MM.1S (cell line): ENCODE measurements at regions not wholly inside any gene's neighbourhood (a gene's known extent, or its start where the extent isn't known, plus 50 kb on each side); places are given as distances from the start of the nearest gene placed in this dataset.

Experiments
- DNase-seq: peaks from one replicate; pipeline ENCODE4 v3.0.0-alpha.2; 2015
- H2AFZ ChIP-seq: fragments of 300-600 bp; sonication (generic); 2 replicates; pipeline ENCODE4 v1.6.0; 2016; ENCODE audit warnings: antibody characterized with exemption, low read length
- H3F3A ChIP-seq: fragments of 300-600 bp; sonication (generic); 2 replicates; pipeline ENCODE4 v1.6.1; 2016; ENCODE audit warnings: mild to moderate bottlenecking, antibody characterized with exemption, low read length, moderate library complexity, mixed read lengths; ENCODE audit not compliant: insufficient read depth
- H3K27ac ChIP-seq: fragments of 300-600 bp; sonication (generic); 2 replicates; pipeline ENCODE4 v1.5.1; 2016; ENCODE audit warnings: mild to moderate bottlenecking, low read length
- H3K27me3 ChIP-seq: fragments of 300-600 bp; sonication (generic); replicated peaks from 2 replicates; pipeline ENCODE4 v1.6.0; 2016; ENCODE audit warnings: low read length; ENCODE audit not compliant: insufficient read depth
- H3K36me3 ChIP-seq: fragments of 300-600 bp; sonication (generic); replicated peaks from 2 replicates; pipeline ENCODE4 v1.6.1; 2016; ENCODE audit warnings: mild to moderate bottlenecking, low read length, mixed read lengths; ENCODE audit not compliant: insufficient read depth
- H3K4me1 ChIP-seq: fragments of 300-600 bp; sonication (generic); 2 replicates; pipeline ENCODE4 v1.6.1; 2016; ENCODE audit warnings: low read length, mixed read lengths
- H3K4me2 ChIP-seq: fragments of 300-600 bp; sonication (generic); 2 replicates; pipeline ENCODE4 v1.6.0; 2016; ENCODE audit warnings: low read depth, low read length
- H3K4me3 ChIP-seq: fragments of 300-600 bp; sonication (generic); 2 replicates; pipeline ENCODE4 v1.5.1; 2016; ENCODE audit warnings: low read length, mixed read lengths
- H3K79me2 ChIP-seq: fragments of 300-600 bp; sonication (generic); 2 replicates; pipeline ENCODE4 v1.6.1; 2016; ENCODE audit warnings: mixed run types, low read length, mixed read lengths
- H3K9ac ChIP-seq: fragments of 300-600 bp; sonication (generic); 2 replicates; pipeline ENCODE4 v1.6.1; 2016; ENCODE audit warnings: low read length, mixed read lengths
- H3K9me2 ChIP-seq: fragments of 300-600 bp; sonication (generic); replicated peaks from 2 replicates; pipeline ENCODE4 v1.6.1; 2016; ENCODE audit warnings: mild to moderate bottlenecking, low read length, mixed read lengths; ENCODE audit not compliant: insufficient read depth
- H3K9me3 ChIP-seq: fragments of 300-600 bp; sonication (generic); replicated peaks from 2 replicates; pipeline ENCODE4 v1.6.1; 2016; ENCODE audit warnings: mild to moderate bottlenecking, low read length, mixed read lengths; ENCODE audit not compliant: insufficient read depth
- H4K20me1 ChIP-seq: fragments of 300-600 bp; sonication (generic); 2 replicates; pipeline ENCODE4 v1.6.1; 2016; ENCODE audit warnings: mild to moderate bottlenecking, low read length, moderate library complexity, mixed read lengths; ENCODE audit not compliant: insufficient read depth
- EZH2 ChIP-seq: fragments of 300-600 bp; sonication (generic); optimal IDR thresholded peaks from 2 replicates; pipeline ENCODE3; 2017; ENCODE audit warnings: low read depth, mild to moderate bottlenecking, antibody characterized with exemption, low read length, mixed read lengths
- EZH2phosphoT487 ChIP-seq: fragments of 300-600 bp; sonication (generic); IDR thresholded peaks from 2 replicates; pipeline ENCODE4 v1.6.1; 2018; ENCODE audit warnings: antibody characterized with exemption, low read length
- TF ChIP-seq, protein P1 (sequence below): fragments of 300-600 bp; sonication (generic); IDR thresholded peaks from 2 replicates; pipeline ENCODE4 v1.5.1; 2016; ENCODE audit warnings: antibody characterized with exemption, low read length, mixed read lengths

GRCh38 chr7:142616842-142617241 is 132.4 kb upstream of the PRSS1 start:
- Histone ChIP-seq H2AFZ (no peak overlapping the region), H3K9ac (no peak overlapping the region), H3K27me3 (no peaks in the 10 kb centered on the region), H4K20me1 (no peaks in the 10 kb centered on the region), H3F3A (no peaks in the 10 kb centered on the region), H3K4me3 (no peak overlapping the region), H3K4me2 (no peak overlapping the region), H3K9me2 (no peaks in the 10 kb centered on the region), H3K79me2 (no peaks in the 10 kb centered on the region), H3K36me3 (no peaks in the 10 kb centered on the region), H3K27ac (no peak overlapping the region), H3K4me1 (no peaks in the 10 kb centered on the region), H3K9me3 (no peaks in the 10 kb centered on the region)
- no peak for DNase-seq
- TF ChIP-seq, protein P1, sequence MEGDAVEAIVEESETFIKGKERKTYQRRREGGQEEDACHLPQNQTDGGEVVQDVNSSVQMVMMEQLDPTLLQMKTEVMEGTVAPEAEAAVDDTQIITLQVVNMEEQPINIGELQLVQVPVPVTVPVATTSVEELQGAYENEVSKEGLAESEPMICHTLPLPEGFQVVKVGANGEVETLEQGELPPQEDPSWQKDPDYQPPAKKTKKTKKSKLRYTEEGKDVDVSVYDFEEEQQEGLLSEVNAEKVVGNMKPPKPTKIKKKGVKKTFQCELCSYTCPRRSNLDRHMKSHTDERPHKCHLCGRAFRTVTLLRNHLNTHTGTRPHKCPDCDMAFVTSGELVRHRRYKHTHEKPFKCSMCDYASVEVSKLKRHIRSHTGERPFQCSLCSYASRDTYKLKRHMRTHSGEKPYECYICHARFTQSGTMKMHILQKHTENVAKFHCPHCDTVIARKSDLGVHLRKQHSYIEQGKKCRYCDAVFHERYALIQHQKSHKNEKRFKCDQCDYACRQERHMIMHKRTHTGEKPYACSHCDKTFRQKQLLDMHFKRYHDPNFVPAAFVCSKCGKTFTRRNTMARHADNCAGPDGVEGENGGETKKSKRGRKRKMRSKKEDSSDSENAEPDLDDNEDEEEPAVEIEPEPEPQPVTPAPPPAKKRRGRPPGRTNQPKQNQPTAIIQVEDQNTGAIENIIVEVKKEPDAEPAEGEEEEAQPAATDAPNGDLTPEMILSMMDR = no peak
- TF ChIP-seq EZH2 (no peak), EZH2phosphoT487 (no peak)

DNA sequence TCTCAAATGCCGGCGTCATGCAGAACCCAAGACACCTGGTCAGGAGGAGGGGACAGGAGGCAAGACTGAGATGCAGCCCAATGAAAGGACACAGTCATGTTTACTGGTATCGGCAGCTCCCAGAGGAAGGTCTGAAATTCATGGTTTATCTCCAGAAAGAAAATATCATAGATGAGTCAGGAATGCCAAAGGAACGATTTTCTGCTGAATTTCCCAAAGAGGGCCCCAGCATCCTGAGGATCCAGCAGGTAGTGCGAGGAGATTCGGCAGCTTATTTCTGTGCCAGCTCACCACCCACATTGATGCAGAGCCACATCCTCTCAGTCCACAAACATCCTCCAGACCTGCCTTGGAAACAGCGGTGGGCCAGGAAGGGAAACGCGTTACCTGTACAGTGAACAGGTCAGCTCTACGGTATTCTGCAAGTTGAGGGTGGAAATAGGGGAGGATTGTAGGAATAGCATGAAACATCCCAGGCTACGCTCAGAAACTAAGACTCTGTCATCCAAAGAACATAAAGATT is 133.1 kb upstream of the PRSS1 start:
- no peak for DNase-seq
- no peaks in the 10 kb centered on the region for H3K9me3 ChIP-seq
- no peaks in the 10 kb centered on the region for H3K79me2 ChIP-seq
- H3K4me3 ChIP-seq = no peak overlapping the region
- H3K9me2 ChIP-seq = no peaks in the 10 kb centered on the region
- H3K4me2 ChIP-seq = no peak overlapping the region
- TF ChIP-seq EZH2 = no peak
- no peak for TF ChIP-seq EZH2phosphoT487
- TF ChIP-seq, protein P1 = no peak
- H3K36me3 ChIP-seq = no peaks in the 10 kb centered on the region
- no peak overlapping the region for H3K27ac ChIP-seq
- H4K20me1 ChIP-seq = no peaks in the 10 kb centered on the region
- H3K27me3 ChIP-seq = no peaks in the 10 kb centered on the region
- no peak overlapping the region for H3K9ac ChIP-seq
- H3F3A ChIP-seq = no peaks in the 10 kb centered on the region
- no peaks in the 10 kb centered on the region for H3K4me1 ChIP-seq
- no peak overlapping the region for H2AFZ ChIP-seq

DNA sequence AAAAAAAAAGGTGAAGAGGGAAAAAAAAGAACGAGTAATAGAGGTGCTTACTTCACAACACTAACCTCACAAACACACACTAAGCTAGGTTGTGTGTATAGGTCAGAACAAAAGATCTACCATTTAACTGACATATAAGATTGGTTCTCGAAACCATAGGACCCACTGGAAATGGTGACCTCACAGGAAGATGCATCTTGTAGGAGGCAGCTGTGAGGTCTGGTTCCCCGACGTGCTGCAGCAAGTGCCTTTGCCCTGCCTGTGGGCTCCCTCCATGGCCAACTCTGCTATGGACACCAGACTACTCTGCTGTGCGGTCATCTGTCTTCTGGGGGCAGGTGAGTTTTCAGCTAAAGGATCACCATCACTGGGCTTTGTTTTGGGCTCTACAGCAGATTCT is 133.8 kb upstream of the PRSS1 start:
- no peaks in the 10 kb centered on the region for H3K27me3 ChIP-seq
- H3K27ac ChIP-seq = no peak overlapping the region
- H3K9me2 ChIP-seq = no peaks in the 10 kb centered on the region
- DNase-seq = no peak
- H4K20me1 ChIP-seq = no peaks in the 10 kb centered on the region
- TF ChIP-seq, protein P1 = no peak
- TF ChIP-seq EZH2 = no peak
- no peak for TF ChIP-seq EZH2phosphoT487
- H3K36me3 ChIP-seq = no peaks in the 10 kb centered on the region
- H3K4me3 ChIP-seq = no peak overlapping the region
- no peak overlapping the region for H3K9ac ChIP-seq
- no peaks in the 10 kb centered on the region for H3F3A ChIP-seq
- H3K9me3 ChIP-seq = no peaks in the 10 kb centered on the region
- H3K4me1 ChIP-seq = no peaks in the 10 kb centered on the region
- no peak overlapping the region for H3K4me2 ChIP-seq
- no peaks in the 10 kb centered on the region for H3K79me2 ChIP-seq
- no peak overlapping the region for H2AFZ ChIP-seq
